K562 (cell line): ENCODE measurements at regions not wholly inside any gene's neighbourhood (a gene's known extent, or its start where the extent isn't known, plus 50 kb on each side); places are given as distances from the start of the nearest gene placed in this dataset.

Experiments
- ATAC-seq: fragments of 200-7000 bp; cut with Tn5 transposase; 3 replicates; pipeline ENCODE4 v1.9.1; 2020; ENCODE audit warnings: moderate library complexity
- BruUV-seq: library from RNA; stranded (reverse); fragments of 400-500 nt; replicated peaks from 2 replicates; lab custom pipeline; 2021; lab: Mats Ljungman, UMichigan
- CTCF ChIA-PET: fragments of 300-600 bp; formaldehyde crosslinking; extraction: SDS; loops from one replicate; lab custom pipeline; 2021; ENCODE audit warnings: low intra/inter-chr PET ratio; lab: Yijun Ruan, JAX
- POLR2A ChIA-PET: fragments of 300-600, 350-650 bp; sonication (Branson Sonifier 250); formaldehyde crosslinking; extraction: SDS; loops from one replicate; lab custom pipeline; 2021; ENCODE audit warnings: antibody characterized with exemption, inconsistent platforms; lab: Yijun Ruan, JAX
- DNase-seq, 4 experiments: peaks; one replicate each; pipeline versions ENCODE4 v3.0.0 to v3.0.0-alpha.2; 2011 to 2018; ENCODE audit warnings: low spot score in 3 of 4, mixed read lengths in 3 of 4; ENCODE audit errors: extremely low read depth in 1 of 4
- FAIRE-seq: peaks from 2 replicates; lab custom pipeline; 2011; peaks lifted over from hg19 to GRCh38; lab: Jason Lieb, UNC
- H2AFZ ChIP-seq: 2 replicates; pipeline ENCODE4 v1.6.0; 2011; ENCODE audit warnings: low read depth, low read length, control low read depth, inconsistent platforms
- H3K27ac ChIP-seq: fragments of 200-600 bp; 3 replicates; pipeline ENCODE4 v1.8.0; 2011; ENCODE audit warnings: low read depth, mild to moderate bottlenecking, control low read depth, inconsistent platforms, low read length, moderate library complexity, mixed read lengths; ENCODE audit errors: extremely low read depth
- H3K27me3 ChIP-seq, 2 experiments: fragments of 300-600 bp in 1 of 2; 2 replicates in 1 of 2; 3 replicates in 1 of 2; pipeline versions ENCODE4 v1.6.0 to v1.8.0; 2011; ENCODE audit warnings: inconsistent platforms in 2 of 2, low read length in 2 of 2, mild to moderate bottlenecking in 1 of 2, mixed read lengths in 1 of 2, moderate library complexity in 1 of 2; ENCODE audit not compliant: control insufficient read depth in 2 of 2, insufficient read depth in 2 of 2
- H3K36me3 ChIP-seq: fragments of 300-600 bp; 3 replicates; pipeline ENCODE4 v1.8.0; 2011; ENCODE audit warnings: mild to moderate bottlenecking, low read length, inconsistent platforms; ENCODE audit not compliant: control insufficient read depth, insufficient read depth
- H3K4me1 ChIP-seq, 2 experiments: fragments of 200-600 bp in 1 of 2; replicated peaks in 1 of 2; 2 replicates in 1 of 2; 3 replicates in 1 of 2; pipeline versions ENCODE4 v1.5.1 to v1.8.0; 2011; ENCODE audit warnings: inconsistent platforms in 2 of 2, low read length in 2 of 2, mild to moderate bottlenecking in 1 of 2, mixed read lengths in 1 of 2, moderate library complexity in 1 of 2; ENCODE audit not compliant: control insufficient read depth in 2 of 2, insufficient read depth in 2 of 2
- H3K4me2 ChIP-seq: 2 replicates; pipeline ENCODE4 v1.6.1; 2011; ENCODE audit warnings: low read length, control low read depth, inconsistent platforms, mixed read lengths; ENCODE audit not compliant: insufficient read depth
- H3K4me3 ChIP-seq: fragments of 200-600 bp; sonication (generic), shearing (Covaris generic); 2 replicates; pipeline ENCODE4 v1.5.1; 2016; ENCODE audit warnings: control low read depth, inconsistent platforms
- H3K79me2 ChIP-seq: fragments of 200-600 bp; 3 replicates; pipeline ENCODE4 v1.8.0; 2011; ENCODE audit warnings: low read length, inconsistent platforms; ENCODE audit not compliant: control insufficient read depth, insufficient read depth
- H3K9ac ChIP-seq, 2 experiments: 2 replicates each; pipeline versions ENCODE4 v1.6.0 to v1.6.1; 2011; ENCODE audit warnings: low read depth in 2 of 2, low read length in 2 of 2, control low read depth in 1 of 2, inconsistent platforms in 1 of 2, mild to moderate bottlenecking in 1 of 2, mixed read lengths in 1 of 2; ENCODE audit not compliant: insufficient read depth in 1 of 2
- H3K9me1 ChIP-seq: one replicate; pipeline ENCODE4 v1.6.0; 2011; ENCODE audit warnings: inconsistent platforms, mild to moderate bottlenecking, low read length, moderate library complexity; ENCODE audit not compliant: control insufficient read depth, insufficient read depth
- H3K9me3 ChIP-seq: replicated peaks from 2 replicates; pipeline ENCODE4 v1.5.1; 2011; ENCODE audit warnings: low read depth, low read length, inconsistent platforms; ENCODE audit not compliant: control insufficient read depth, insufficient read depth
- H4K20me1 ChIP-seq: replicated peaks from 2 replicates; pipeline ENCODE4 v1.6.1; 2011; ENCODE audit warnings: low read length, inconsistent platforms, mixed read lengths; ENCODE audit not compliant: control insufficient read depth, insufficient read depth
- ARHGAP35 ChIP-seq: fragments of 450-650 bp; IDR thresholded peaks from 2 replicates; pipeline ENCODE4 v1.6.1; 2018; ENCODE audit not compliant: partially characterized antibody
- CEBPZ ChIP-seq: fragments of 150-350 bp; IDR thresholded peaks from 2 replicates; pipeline ENCODE4 v1.6.1; 2014; ENCODE audit warnings: low read depth, mild to moderate bottlenecking, low read length, borderline replicate concordance
- ELK3 ChIP-seq: fragments of 450-650 bp; formaldehyde crosslinking; IDR thresholded peaks from 2 replicates; pipeline ENCODE4 v1.4.0; 2020; ENCODE audit warnings: mild to moderate bottlenecking
- EZH2 ChIP-seq: IDR thresholded peaks from 2 replicates; pipeline ENCODE4 v1.6.1; 2012; ENCODE audit warnings: low read depth, mild to moderate bottlenecking, inconsistent platforms, low read length, borderline replicate concordance
- GABPA ChIP-seq: fragments of 200-800 bp; sonication (Bioruptor generic); conservative IDR thresholded peaks from 2 replicates; pipeline ENCODE4 v1.6.1; 2016; ENCODE audit warnings: low read depth, missing genetic modification characterization, missing compliant biosample characterization
- HSF4 ChIP-seq: fragments of 250-450 bp; sonication (Bioruptor Pico); IDR thresholded peaks from 2 replicates; pipeline ENCODE4 v2.1.2; 2022; ENCODE audit warnings: mild to moderate bottlenecking, moderate library complexity, borderline replicate concordance
- MAFG ChIP-seq: fragments of 450-650 bp; conservative IDR thresholded peaks from 2 replicates; pipeline ENCODE4 v1.6.1; 2016; ENCODE audit warnings: missing genetic modification characterization, missing compliant biosample characterization
- MTA3 ChIP-seq: fragments of 450-650 bp; formaldehyde crosslinking; IDR thresholded peaks from 2 replicates; pipeline ENCODE4 v1.6.1; 2017; ENCODE audit warnings: mild to moderate bottlenecking, borderline replicate concordance
- RBFOX2 ChIP-seq: fragments of 200-400 bp; formaldehyde crosslinking; IDR thresholded peaks from 2 replicates; pipeline ENCODE4 v1.6.1; 2017; ENCODE audit warnings: low read depth, mild to moderate bottlenecking, low read length, moderate library complexity
- SRSF1 ChIP-seq: fragments of 200-400 bp; formaldehyde crosslinking; IDR thresholded peaks from 2 replicates; pipeline ENCODE4 v1.6.1; 2017; ENCODE audit warnings: mild to moderate bottlenecking, low read depth, low read length, moderate library complexity
- TARDBP ChIP-seq: fragments of 450-650 bp; IDR thresholded peaks from 2 replicates; pipeline ENCODE4 v1.6.1; 2016
- ZBTB11 ChIP-seq, 3 experiments: fragments of 200-800 bp in 1 of 3; fragments of 250-450 bp in 1 of 3; fragments of 450-650 bp in 1 of 3; sonication (Bioruptor Pico) in 1 of 3; sonication (Bioruptor generic) in 1 of 3; formaldehyde crosslinking in 1 of 3; IDR thresholded peaks; 2 replicates each; pipeline versions ENCODE4 v1.6.1 to v1.8.0; 2016 to 2022; ENCODE audit warnings: mild to moderate bottlenecking in 2 of 3, missing genetic modification characterization in 2 of 3, missing compliant biosample characterization in 1 of 3, moderate library complexity in 1 of 3
- WGBS: fragments of 100-300 bp; shearing (Covaris generic); methylation state at CpG from one replicate; pipeline ENCODE4 v1.1.6; 2016; ENCODE audit warnings: low coverage, mixed read lengths; ENCODE audit not compliant: insufficient coverage; ENCODE audit errors: missing lambda C conversion rate; 5-methylcytosine and 5-hydroxymethylcytosine counted together
- in situ Hi-C: fragments of 300-500 bp; cut with MboI; formaldehyde crosslinking; loops from 4 replicates; pipeline ENCODE4 v1.15.0; 2018; ENCODE audit warnings: inconsistent platforms, mixed read lengths
- intact Hi-C: fragments of 100-400 bp; cut with micrococcal nuclease; formaldehyde crosslinking; loops from 2 replicates; pipeline ENCODE4 v1.14.2; 2022
- TF ChIP-seq, protein P1 (sequence below): fragments of 450-650 bp; conservative IDR thresholded peaks from 2 replicates; pipeline ENCODE4 v1.6.1; 2016; ENCODE audit warnings: missing genetic modification characterization, low read depth, mild to moderate bottlenecking, control low read depth, missing compliant biosample characterization

GRCh38 chr16:66286527-66286926, 80.0 kb upstream of the CDH5 start:
- Histone ChIP-seq H3K79me2 (no peaks in the 10 kb centered on the region), H3K27ac (no peak overlapping the region), H2AFZ (no peak overlapping the region), H3K9ac (no peak overlapping the region), H3K27me3 (no peaks in the 10 kb centered on the region), H3K9me3 (no peaks in the 10 kb centered on the region), H3K36me3 (no peaks in the 10 kb centered on the region), H3K4me2 (no peak overlapping the region), H3K4me1 (no peaks in the 10 kb centered on the region), H3K9me1 (no peaks in the 10 kb centered on the region), H4K20me1 (no peaks in the 10 kb centered on the region), H3K4me3 (no peak overlapping the region)
- WGBS, result 0% methylated on average over 8 of the region's 9 CpGs
- CTCF ChIA-PET, result no interaction called here
- intact Hi-C loops (no loop called here), in situ Hi-C loops (no loop called here)
- ATAC-seq, result no peak
- DNase-seq, result no peak
- BruUV-seq, result no TSS peak
- POLR2A ChIA-PET, result no interaction called here
- FAIRE-seq, result no peak
- TF ChIP-seq MAFG (no peak), RBFOX2 (no peak), SRSF1 (no peak), ARHGAP35 (no peak), GABPA (tag) (no peak), TARDBP (no peak), MTA3 (no peak), ZBTB11 (CRISPR knock-in tag; IDR thresholded peaks at IDR 0.05) (no peak), HSF4 (CRISPR knock-in tag) (no peak), ELK3 (no peak), CEBPZ (no peak), EZH2 (no peak)
- TF ChIP-seq, protein P1, sequence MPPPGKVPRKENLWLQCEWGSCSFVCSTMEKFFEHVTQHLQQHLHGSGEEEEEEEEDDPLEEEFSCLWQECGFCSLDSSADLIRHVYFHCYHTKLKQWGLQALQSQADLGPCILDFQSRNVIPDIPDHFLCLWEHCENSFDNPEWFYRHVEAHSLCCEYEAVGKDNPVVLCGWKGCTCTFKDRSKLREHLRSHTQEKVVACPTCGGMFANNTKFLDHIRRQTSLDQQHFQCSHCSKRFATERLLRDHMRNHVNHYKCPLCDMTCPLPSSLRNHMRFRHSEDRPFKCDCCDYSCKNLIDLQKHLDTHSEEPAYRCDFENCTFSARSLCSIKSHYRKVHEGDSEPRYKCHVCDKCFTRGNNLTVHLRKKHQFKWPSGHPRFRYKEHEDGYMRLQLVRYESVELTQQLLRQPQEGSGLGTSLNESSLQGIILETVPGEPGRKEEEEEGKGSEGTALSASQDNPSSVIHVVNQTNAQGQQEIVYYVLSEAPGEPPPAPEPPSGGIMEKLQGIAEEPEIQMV (tag), result no peak
